DOHH2 (cell line): ENCODE measurements at regions not wholly inside any gene's neighbourhood (a gene's known extent, or its start where the extent isn't known, plus 50 kb on each side); places are given as distances from the start of the nearest gene placed in this dataset.

Source experiments
- EZH2phosphoT487 ChIP-seq: fragments of 200-600 bp; sonication (generic); IDR thresholded peaks from 2 replicates; pipeline ENCODE4 v1.6.1; 2017; ENCODE audit warnings: borderline replicate concordance, mild to moderate bottlenecking, antibody characterized with exemption, low read length, moderate library complexity, mixed read lengths
- TF ChIP-seq, protein P1 (sequence below): fragments of 200-600 bp; sonication (generic); IDR thresholded peaks from one replicate; pipeline ENCODE4 v1.5.1; 2014; ENCODE audit warnings: antibody characterized with exemption, mild to moderate bottlenecking, low read depth, low read length; ENCODE audit not compliant: poor library complexity, severe bottlenecking

DNA sequence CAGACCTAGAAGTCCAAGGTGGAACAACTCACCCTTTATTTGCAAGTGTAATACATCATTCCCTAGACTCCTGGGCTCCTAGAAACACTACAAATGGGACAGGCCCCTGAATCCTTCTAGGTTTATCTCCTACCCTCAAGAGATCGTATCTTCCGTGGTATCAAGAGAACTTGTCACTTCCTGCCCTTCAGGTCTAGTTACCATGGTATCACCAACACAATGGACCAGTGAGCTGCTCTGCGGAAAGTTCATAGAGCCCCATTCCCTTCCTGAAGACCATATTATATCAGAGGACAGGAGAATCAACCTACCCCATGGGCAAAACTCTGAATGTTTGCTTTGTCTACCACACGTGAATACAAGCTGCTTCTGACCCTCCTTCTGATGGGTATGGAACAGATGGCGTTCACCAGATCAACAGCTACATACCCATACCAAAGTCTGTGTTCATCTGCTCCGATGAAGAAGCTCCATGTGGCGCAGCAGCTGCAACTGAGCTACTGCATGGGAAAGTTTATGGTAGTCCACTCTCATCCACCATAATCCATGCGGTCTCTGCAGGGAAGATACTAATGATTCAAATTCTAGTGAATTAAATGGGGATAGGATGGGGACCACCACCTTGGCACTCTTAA, 84.6 kb upstream of the KLF13 start:
- TF ChIP-seq, protein P1, sequence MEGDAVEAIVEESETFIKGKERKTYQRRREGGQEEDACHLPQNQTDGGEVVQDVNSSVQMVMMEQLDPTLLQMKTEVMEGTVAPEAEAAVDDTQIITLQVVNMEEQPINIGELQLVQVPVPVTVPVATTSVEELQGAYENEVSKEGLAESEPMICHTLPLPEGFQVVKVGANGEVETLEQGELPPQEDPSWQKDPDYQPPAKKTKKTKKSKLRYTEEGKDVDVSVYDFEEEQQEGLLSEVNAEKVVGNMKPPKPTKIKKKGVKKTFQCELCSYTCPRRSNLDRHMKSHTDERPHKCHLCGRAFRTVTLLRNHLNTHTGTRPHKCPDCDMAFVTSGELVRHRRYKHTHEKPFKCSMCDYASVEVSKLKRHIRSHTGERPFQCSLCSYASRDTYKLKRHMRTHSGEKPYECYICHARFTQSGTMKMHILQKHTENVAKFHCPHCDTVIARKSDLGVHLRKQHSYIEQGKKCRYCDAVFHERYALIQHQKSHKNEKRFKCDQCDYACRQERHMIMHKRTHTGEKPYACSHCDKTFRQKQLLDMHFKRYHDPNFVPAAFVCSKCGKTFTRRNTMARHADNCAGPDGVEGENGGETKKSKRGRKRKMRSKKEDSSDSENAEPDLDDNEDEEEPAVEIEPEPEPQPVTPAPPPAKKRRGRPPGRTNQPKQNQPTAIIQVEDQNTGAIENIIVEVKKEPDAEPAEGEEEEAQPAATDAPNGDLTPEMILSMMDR, result no peak
- TF ChIP-seq EZH2phosphoT487, result no peak
